DMS 273 (cell line): ENCODE measurements at regions not wholly inside any gene's neighbourhood (a gene's known extent, or its start where the extent isn't known, plus 50 kb on each side); places are given as distances from the start of the nearest gene placed in this dataset.

Source experiments
- DNase-seq: peaks from one replicate; lab custom pipeline; 2025; ENCODE audit not compliant: unreplicated experiment; lab: John Stamatoyannopoulos, UW

DNA sequence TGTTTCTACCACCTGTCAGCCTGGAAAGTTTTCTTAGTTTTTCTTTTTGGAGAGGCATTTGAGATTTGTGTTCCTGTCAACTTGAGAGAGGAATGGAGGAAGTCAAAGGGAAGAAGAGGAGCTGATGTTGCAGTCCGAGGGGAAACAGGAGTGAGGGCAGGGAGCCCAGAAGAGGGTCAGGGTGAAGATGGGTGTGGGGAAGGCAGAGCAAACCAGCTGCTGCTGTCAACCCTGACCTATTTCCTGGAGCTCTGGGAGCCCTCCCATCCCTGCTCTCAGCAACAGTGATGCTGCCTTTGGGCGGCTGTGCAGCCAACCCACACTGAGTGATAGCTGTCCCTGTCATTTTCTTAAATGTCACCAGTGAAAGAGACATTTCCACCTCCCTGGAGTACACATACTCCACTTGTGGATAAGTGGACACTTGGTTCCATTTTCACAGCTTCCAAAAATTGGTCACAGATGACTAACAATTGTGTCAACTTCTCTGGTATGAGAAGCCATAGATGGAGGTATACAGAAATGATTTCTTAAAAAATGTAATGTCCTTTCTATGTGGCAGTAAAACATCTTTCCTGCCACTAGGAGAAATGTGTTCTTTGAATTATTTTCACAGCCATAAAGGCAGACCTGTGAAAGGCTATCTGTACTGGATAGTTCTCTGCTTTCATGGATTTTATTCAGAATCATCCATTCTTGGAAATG is 556.3 kb upstream of the TBL1XR1 start:
- no peak for DNase-seq

DNA sequence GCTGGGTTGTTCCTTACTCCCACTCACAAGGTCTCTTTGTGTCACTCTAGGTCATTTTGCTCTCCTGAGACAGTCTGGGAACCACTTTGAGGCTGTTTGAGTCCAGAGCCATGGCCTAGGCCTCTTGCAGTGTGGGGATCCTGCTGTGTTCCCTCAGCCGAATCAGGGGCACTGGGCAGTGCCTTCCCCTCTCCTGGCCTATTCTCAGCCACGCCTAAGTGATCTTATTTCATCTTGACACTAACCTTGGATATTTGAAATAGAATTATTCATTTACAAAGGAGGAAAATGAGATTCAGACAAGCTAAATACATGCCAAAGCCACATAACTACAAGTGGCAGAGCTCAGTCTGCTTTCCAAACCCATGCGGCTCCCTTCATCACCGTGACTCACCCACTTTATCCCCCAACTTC is 557.2 kb upstream of the TBL1XR1 start:
- no peak for DNase-seq

- DNase-seq, result no peak
These were observed 560.8 kb upstream of the TBL1XR1 start for GRCh38 chr3:177758126-177758525.

- DNase-seq, result no peak
These were observed 563.5 kb upstream of the TBL1XR1 start for GRCh38 chr3:177760803-177761202.

DNA sequence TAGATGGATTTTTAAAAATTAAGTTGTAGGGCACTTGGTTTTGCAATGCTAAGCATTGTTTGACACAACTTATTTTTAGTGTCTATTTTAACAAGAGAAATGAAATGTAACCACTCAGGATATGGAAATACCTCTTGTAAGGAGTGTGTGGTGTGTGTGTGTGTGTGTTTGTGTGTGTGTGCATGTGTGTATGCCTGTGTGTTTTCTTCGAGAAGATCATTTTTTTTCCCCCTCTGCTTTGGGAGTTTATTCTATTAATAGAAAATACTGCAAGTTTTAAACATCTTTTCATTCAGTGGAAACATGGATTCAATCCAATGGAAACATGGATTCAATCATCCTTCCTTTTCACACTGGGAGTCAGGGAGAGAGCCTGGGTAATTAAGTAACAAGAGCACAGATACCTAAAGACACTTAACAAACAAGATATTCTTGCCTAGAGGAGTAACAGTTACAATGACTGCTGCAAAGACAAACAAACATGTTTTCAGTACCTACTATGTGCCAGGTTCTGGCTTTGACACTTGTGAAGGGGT is 567.2 kb upstream of the TBL1XR1 start:
- DNase-seq, result no peak

DNA sequence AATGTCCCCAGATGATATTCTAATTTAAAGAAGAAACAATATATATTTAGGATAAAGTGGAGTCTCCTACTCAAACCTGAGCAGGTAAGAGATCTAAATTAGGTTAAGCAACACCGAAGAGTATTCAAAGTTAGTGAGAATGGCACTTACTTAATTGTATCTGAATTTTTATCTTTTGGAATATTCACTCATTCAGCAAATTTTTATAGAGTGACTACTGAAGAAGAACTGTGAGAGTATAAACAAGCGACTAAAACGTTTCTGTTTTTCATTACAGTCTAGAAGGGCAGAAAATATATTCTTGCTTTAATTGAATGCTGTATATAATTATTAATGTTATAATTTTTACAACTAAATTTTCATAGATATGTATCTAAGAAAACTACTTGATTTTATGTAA is 567.7 kb upstream of the TBL1XR1 start:
- DNase-seq, result no peak

DNA sequence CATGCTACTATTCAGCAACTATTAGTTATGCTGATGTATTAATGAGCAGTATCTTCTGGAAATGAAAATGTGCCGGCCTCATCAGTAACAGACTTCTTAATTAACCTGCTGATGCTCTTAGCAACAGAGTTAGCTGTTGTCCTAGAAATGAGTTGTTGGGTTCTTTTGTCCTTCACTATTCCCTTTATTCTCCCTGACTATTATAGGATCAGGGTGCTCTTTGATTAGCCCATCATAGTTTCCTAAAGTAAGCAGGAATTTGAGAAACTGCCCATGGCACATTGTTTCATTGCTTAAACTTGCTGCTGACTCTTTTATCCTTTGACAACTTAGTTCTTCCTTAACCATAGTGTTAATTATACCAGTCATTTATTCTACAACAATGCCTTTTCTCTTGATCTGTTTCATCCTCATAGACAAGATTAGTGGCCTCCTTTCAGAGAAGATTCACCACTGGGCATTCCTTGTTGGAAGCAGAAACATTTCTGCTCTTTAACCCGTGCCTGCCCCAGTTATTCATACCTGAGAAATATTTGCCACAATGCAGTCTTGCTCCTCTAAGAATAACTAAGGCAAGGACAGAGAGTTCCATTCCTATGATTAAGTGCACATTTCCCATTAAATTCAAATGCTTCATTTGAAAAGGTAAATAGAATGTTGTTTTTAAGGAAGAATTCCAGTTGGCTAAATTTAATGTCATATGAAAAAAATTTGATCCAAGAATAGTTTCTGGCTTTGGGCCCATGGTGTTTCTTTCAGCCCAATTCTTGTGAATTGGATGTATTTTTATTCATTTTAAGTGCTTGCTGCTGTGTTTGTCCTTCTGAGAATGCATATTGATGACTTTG is 573.3 kb upstream of the TBL1XR1 start:
- DNase-seq, result no peak

GRCh38 chr3:177771780-177772179 is 574.5 kb upstream of the TBL1XR1 start:
- no peak for DNase-seq

DNA sequence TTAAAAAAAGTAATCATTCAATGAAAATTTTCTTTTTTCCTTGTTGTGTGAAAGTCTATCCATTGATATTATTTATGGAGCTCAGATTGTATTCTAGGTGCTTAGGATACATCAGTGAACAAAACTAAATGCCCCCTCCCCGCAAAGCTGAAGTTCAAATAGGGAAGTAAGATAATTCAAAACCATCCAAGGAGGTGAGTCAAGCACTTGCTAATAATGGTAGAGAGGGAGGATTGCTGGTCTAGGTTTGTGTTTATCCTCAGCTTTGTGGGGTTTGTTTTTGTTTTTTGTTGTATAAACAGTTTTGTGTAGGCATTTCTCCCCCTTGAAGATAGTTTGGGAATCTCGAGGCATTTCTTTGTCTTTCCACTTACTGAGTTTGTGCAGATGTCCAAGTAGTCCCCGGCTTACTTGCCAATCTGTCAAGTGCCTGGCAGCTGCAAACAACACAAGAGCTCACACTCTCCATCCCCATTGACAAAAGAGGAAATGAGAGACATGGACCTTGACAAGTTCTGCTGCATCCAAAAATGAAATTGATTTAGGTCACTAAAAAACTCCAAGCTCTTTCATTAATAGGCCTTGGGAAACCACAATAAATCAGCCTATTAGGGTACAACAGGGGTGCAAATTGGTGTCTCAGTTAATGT is 575.8 kb upstream of the TBL1XR1 start:
- DNase-seq, result peak; percentile 15

DNA sequence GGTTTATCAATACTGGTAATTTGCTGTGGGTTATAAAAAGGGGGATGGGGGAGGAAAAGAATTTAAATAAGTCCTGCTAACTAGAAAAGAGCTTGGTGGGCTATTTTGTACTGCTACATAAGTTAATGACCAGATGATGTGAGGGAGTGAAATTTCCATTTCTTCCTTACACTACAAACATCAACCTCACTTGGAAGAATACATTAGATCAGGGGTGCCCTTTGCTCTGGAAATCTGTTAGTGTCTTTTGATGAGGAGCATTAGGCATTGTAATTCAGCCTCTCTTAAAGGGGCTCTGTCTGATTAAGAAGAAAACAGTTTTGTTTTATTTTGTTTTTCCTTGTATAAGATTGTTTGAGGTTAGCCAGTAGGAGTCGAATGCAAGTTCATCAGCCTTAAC is 576.4 kb upstream of the TBL1XR1 start:
- DNase-seq, result no peak

DNA sequence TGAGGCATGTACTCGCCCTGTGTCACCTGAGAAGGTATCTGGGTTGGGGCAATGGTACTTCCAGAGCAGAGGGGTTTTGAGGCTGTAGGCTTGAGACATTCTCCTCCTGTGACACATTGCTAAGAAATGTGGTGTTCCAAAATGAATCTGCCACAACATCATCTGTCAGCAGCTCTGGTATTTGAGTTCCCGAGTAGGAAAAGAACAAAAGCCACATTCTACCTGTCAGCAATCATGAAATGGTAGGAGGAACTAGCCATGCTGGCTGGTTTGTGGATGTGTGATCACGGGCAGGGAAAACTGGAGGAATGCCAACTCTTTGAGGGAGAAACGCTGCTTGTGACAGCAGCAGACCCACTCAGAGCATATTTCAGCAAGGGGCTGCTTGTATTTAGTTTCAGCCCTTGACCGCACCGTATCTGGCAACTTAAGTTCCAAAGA is 579.4 kb upstream of the TBL1XR1 start:
- no peak for DNase-seq

- peak; percentile 82 for DNase-seq
These were observed 580.4 kb upstream of the TBL1XR1 start for GRCh38 chr3:177777699-177778098.

DNA sequence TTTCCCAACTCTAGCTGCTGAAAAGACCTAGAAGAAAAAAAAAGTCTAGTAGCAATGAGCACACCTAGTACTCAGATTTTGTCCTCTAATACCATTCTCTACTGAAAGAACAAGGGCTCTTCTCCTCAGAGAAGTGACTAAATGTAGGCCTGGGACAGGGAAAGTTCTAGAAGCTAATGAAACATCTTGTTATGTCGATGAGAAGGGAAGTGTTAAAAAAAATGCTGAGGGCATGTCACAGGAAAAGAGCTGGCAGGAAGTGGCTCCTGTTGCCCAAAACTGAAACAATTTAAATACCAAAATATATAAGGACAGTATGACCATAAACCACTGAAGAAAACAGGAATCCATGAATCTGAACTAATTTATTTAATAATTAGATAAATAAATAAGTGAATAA is 581.4 kb upstream of the TBL1XR1 start:
- DNase-seq, result no peak

- peak; percentile 56 for DNase-seq
These were observed 584.4 kb upstream of the TBL1XR1 start for GRCh38 chr3:177781686-177782161.

GRCh38 chr3:177783338-177783737 is 586.1 kb upstream of the TBL1XR1 start:
- no peak for DNase-seq

- DNase-seq, result no peak
These were observed 586.5 kb upstream of the TBL1XR1 start for GRCh38 chr3:177783767-177784166.

GRCh38 chr3:177787279-177788041 is 590.2 kb upstream of the TBL1XR1 start:
- no peak for DNase-seq

DNA sequence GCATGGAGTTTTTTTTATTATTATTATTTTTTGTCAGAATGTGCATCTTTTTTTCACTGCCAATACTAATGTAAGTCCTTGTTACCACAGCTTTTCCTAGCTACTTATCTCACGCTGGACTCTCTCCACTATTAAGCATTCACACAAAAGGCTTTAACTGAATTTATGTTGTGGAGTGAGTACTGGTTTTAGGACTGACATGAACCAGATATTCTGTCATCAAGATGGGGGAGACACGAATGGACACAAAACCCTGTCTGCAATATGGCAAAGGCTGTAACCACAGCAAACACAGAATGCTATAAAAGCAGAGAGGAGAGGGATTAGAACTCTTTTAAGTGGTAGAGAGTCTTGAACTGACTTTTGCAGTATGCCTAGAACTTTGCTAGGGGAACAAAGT is 592.2 kb upstream of the TBL1XR1 start:
- no peak for DNase-seq

- no peak for DNase-seq
These were observed 595.2 kb upstream of the TBL1XR1 start for GRCh38 chr3:177792311-177793030.

- no peak for DNase-seq
These were observed 596.2 kb upstream of the TBL1XR1 start for GRCh38 chr3:177793451-177793850.
